ENCODE measurements at regions not wholly inside any gene's neighbourhood (a gene's known extent, or its start where the extent isn't known, plus 50 kb on each side); places are given as distances from the start of the nearest gene placed in this dataset.

DNA sequence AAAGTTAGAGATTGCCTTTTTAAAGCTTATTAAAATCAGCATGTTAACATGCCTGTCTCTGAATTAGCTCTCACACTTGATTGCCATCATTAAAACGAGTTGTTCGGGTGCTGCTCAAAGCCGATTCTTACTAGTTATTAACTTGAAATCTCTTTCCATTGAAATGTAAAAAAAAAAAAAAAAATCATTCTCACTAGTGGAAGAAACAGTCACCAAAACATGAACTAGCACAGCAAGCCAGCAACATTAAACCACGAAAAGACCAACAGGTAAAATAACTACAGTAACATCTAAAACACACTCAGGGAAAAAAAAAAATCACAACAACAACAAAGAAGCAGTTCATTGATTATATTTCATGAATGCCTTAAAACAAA, 264.5 kb downstream of the MEIS1 start:
- Histone ChIP-seq H3K27me3 (ENCODE audit: insufficient read depth, poor library complexity, severe bottlenecking) (no peaks in the 10 kb centered on the region), H3K27ac (replicated peaks) (no peak overlapping the region), H3K4me3 (replicated peaks; ENCODE audit: insufficient read depth, low read length) (no peak overlapping the region)
- no peak for DNase-seq (ENCODE audit: low read depth in 1 of 2, low spot score in 1 of 2)
- no peak for TF ChIP-seq SPI1 (IDR thresholded peaks at IDR 0.05; ENCODE audit: borderline replicate concordance, low read depth)
- no peak for TF ChIP-seq GABPA (IDR thresholded peaks at IDR 0.05; ENCODE audit: low read depth)
- TF ChIP-seq POLR2AphosphoS5 (IDR thresholded peaks at IDR 0.05; ENCODE audit: low read depth), result no peak
- TF ChIP-seq, protein P1, sequence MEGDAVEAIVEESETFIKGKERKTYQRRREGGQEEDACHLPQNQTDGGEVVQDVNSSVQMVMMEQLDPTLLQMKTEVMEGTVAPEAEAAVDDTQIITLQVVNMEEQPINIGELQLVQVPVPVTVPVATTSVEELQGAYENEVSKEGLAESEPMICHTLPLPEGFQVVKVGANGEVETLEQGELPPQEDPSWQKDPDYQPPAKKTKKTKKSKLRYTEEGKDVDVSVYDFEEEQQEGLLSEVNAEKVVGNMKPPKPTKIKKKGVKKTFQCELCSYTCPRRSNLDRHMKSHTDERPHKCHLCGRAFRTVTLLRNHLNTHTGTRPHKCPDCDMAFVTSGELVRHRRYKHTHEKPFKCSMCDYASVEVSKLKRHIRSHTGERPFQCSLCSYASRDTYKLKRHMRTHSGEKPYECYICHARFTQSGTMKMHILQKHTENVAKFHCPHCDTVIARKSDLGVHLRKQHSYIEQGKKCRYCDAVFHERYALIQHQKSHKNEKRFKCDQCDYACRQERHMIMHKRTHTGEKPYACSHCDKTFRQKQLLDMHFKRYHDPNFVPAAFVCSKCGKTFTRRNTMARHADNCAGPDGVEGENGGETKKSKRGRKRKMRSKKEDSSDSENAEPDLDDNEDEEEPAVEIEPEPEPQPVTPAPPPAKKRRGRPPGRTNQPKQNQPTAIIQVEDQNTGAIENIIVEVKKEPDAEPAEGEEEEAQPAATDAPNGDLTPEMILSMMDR (IDR thresholded peaks at IDR 0.05; ENCODE audit: insufficient read depth, low read length), result no peak
- TF ChIP-seq, protein P2, sequence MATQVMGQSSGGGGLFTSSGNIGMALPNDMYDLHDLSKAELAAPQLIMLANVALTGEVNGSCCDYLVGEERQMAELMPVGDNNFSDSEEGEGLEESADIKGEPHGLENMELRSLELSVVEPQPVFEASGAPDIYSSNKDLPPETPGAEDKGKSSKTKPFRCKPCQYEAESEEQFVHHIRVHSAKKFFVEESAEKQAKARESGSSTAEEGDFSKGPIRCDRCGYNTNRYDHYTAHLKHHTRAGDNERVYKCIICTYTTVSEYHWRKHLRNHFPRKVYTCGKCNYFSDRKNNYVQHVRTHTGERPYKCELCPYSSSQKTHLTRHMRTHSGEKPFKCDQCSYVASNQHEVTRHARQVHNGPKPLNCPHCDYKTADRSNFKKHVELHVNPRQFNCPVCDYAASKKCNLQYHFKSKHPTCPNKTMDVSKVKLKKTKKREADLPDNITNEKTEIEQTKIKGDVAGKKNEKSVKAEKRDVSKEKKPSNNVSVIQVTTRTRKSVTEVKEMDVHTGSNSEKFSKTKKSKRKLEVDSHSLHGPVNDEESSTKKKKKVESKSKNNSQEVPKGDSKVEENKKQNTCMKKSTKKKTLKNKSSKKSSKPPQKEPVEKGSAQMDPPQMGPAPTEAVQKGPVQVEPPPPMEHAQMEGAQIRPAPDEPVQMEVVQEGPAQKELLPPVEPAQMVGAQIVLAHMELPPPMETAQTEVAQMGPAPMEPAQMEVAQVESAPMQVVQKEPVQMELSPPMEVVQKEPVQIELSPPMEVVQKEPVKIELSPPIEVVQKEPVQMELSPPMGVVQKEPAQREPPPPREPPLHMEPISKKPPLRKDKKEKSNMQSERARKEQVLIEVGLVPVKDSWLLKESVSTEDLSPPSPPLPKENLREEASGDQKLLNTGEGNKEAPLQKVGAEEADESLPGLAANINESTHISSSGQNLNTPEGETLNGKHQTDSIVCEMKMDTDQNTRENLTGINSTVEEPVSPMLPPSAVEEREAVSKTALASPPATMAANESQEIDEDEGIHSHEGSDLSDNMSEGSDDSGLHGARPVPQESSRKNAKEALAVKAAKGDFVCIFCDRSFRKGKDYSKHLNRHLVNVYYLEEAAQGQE (IDR thresholded peaks at IDR 0.05; ENCODE audit: insufficient replicate concordance, low read depth), result no peak

DNA sequence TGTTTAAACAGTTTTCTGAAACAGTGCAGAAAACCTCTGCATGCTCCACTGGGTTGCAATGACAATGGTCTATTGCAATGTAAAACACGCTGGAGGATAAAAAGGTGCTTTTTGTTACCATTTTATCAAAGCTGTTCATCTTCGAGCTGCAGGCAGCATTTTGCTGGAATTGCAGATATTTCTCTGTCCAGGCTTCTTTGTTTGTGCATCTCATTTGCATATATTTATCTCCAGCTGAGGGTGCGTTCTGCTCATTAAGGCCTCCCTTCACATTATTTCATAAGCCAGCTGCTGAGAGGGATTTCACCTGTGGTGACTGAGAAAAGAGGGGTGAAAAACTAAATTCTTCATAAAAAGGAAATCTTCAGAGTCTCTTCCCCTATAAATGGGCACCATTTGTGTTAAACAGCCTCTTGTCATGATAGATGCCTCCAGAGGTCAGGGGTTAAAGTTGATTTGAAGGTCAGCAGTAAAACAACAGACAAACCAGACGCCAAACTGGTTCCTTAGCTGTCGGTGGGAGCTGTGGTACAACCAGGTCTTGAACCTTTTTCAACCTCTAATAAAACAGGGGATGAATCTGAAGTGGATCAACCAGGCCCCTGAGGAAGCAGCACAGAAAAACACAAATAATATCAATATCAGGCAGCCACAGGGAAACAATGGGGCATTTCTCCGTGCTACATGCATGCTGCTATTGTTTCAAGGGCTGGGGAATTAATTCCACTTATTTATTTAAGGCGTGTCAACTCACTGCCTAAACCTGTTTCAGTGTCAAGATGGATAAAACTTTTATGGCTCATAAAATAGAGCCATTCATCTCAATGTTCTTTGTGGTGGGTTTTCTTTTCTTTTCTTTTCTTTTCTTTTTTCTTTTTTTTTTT, 265.1 kb downstream of the MEIS1 start:
- no peak for DNase-seq (ENCODE audit: low read depth in 1 of 2, low spot score in 1 of 2)
- Histone ChIP-seq H3K4me3 (replicated peaks; ENCODE audit: insufficient read depth, low read length) (no peak overlapping the region), H3K27ac (replicated peaks) (no peak overlapping the region), H3K27me3 (ENCODE audit: insufficient read depth, poor library complexity, severe bottlenecking) (no peaks in the 10 kb centered on the region)
- no peak for TF ChIP-seq SPI1 (IDR thresholded peaks at IDR 0.05; ENCODE audit: borderline replicate concordance, low read depth)
- TF ChIP-seq GABPA (IDR thresholded peaks at IDR 0.05; ENCODE audit: low read depth), result no peak
- TF ChIP-seq POLR2AphosphoS5 (IDR thresholded peaks at IDR 0.05; ENCODE audit: low read depth), result no peak
- TF ChIP-seq, protein P1 (IDR thresholded peaks at IDR 0.05; ENCODE audit: insufficient read depth, low read length), result no peak
- TF ChIP-seq, protein P2 (IDR thresholded peaks at IDR 0.05; ENCODE audit: insufficient replicate concordance, low read depth), result no peak

DNA sequence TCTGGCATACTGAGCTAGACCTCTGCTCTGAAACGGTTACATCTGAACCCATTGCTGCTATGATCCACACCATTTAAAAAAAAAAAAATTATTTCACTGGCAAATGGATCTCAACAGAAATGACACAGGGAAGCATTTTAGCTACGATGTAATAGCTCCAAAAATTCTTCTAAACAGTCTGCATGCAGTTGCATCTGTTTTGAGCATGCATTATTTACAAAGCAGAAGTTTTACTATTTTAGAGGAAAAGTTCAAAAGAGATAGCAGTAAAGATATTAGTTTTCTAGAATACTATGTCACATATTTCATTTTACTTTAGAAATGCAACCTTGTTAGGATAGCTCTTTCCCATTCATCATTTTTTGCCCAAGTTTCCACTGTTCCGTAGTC, 265.7 kb downstream of the MEIS1 start:
- TF ChIP-seq GABPA (IDR thresholded peaks at IDR 0.05; ENCODE audit: low read depth) (no peak), POLR2AphosphoS5 (IDR thresholded peaks at IDR 0.05; ENCODE audit: low read depth) (no peak), SPI1 (IDR thresholded peaks at IDR 0.05; ENCODE audit: borderline replicate concordance, low read depth) (no peak)
- TF ChIP-seq, protein P2 (IDR thresholded peaks at IDR 0.05; ENCODE audit: insufficient replicate concordance, low read depth), result no peak
- TF ChIP-seq, protein P1 (IDR thresholded peaks at IDR 0.05; ENCODE audit: insufficient read depth, low read length), result no peak
- Histone ChIP-seq H3K4me3 (replicated peaks; ENCODE audit: insufficient read depth, low read length) (no peak overlapping the region), H3K27ac (replicated peaks) (no peak overlapping the region), H3K27me3 (ENCODE audit: insufficient read depth, poor library complexity, severe bottlenecking) (no peaks in the 10 kb centered on the region)
- DNase-seq (ENCODE audit: low read depth in 1 of 2, low spot score in 1 of 2), result no peak
